22Rv1 (cell line): ENCODE measurements at regions not wholly inside any gene's neighbourhood (a gene's known extent, or its start where the extent isn't known, plus 50 kb on each side); places are given as distances from the start of the nearest gene placed in this dataset.

ENCODE experiments used
- ZFX ChIP-seq: fragments of 450-650 bp; IDR thresholded peaks from 2 replicates; pipeline ENCODE4 v1.6.1; 2017; ENCODE audit warnings: antibody characterized with exemption, borderline replicate concordance
- TF ChIP-seq, protein P1 (sequence below): fragments of 450-650 bp; IDR thresholded peaks from 2 replicates; pipeline ENCODE4 v1.5.1; 2017; ENCODE audit warnings: mild to moderate bottlenecking

GRCh38 chr9:26243726-26244125 lies 565.5 kb upstream of the TUSC1 start:
- TF ChIP-seq, protein P1, sequence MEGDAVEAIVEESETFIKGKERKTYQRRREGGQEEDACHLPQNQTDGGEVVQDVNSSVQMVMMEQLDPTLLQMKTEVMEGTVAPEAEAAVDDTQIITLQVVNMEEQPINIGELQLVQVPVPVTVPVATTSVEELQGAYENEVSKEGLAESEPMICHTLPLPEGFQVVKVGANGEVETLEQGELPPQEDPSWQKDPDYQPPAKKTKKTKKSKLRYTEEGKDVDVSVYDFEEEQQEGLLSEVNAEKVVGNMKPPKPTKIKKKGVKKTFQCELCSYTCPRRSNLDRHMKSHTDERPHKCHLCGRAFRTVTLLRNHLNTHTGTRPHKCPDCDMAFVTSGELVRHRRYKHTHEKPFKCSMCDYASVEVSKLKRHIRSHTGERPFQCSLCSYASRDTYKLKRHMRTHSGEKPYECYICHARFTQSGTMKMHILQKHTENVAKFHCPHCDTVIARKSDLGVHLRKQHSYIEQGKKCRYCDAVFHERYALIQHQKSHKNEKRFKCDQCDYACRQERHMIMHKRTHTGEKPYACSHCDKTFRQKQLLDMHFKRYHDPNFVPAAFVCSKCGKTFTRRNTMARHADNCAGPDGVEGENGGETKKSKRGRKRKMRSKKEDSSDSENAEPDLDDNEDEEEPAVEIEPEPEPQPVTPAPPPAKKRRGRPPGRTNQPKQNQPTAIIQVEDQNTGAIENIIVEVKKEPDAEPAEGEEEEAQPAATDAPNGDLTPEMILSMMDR = no peak
- TF ChIP-seq ZFX = no peak
